WTC11 (cell line): ENCODE measurements at regions not wholly inside any gene's neighbourhood (a gene's known extent, or its start where the extent isn't known, plus 50 kb on each side); places are given as distances from the start of the nearest gene placed in this dataset.

Experiments
- CREB1 ChIP-seq: sonication (generic); formaldehyde crosslinking; IDR thresholded peaks from 2 replicates; pipeline ENCODE4 v1.8.0; 2023; ENCODE audit warnings: mild to moderate bottlenecking, missing genetic modification reagents
- FOXJ3 ChIP-seq: sonication (generic); formaldehyde crosslinking; IDR thresholded peaks from 2 replicates; pipeline ENCODE4 v1.9.0; 2021; ENCODE audit warnings: missing genetic modification reagents, mild to moderate bottlenecking, borderline replicate concordance
- JUN ChIP-seq: sonication (generic); formaldehyde crosslinking; IDR thresholded peaks from 2 replicates; pipeline ENCODE4 v1.8.0; 2023; ENCODE audit warnings: mild to moderate bottlenecking, missing genetic modification reagents
- NFE2L1 ChIP-seq: sonication (generic); formaldehyde crosslinking; IDR thresholded peaks from 2 replicates; pipeline ENCODE4 v1.8.1; 2023; ENCODE audit warnings: missing genetic modification reagents
- NR1H2 ChIP-seq: sonication (generic); formaldehyde crosslinking; IDR thresholded peaks from 2 replicates; pipeline ENCODE4 v1.9.0; 2021; ENCODE audit warnings: mild to moderate bottlenecking, moderate library complexity, missing genetic modification reagents
- SP1 ChIP-seq: sonication (generic); formaldehyde crosslinking; conservative IDR thresholded peaks from 2 replicates; pipeline ENCODE4 v1.8.1; 2022; ENCODE audit warnings: missing genetic modification reagents
- TCF7 ChIP-seq: sonication (generic); formaldehyde crosslinking; IDR thresholded peaks from 2 replicates; pipeline ENCODE4 v1.8.0; 2022; ENCODE audit warnings: mild to moderate bottlenecking, low read depth, missing genetic modification reagents, moderate library complexity
- ZNF232 ChIP-seq: sonication (generic); formaldehyde crosslinking; IDR thresholded peaks from 2 replicates; pipeline ENCODE4 v1.8.0; 2022; ENCODE audit warnings: mild to moderate bottlenecking, missing genetic modification reagents
- TF ChIP-seq, protein P1 (sequence below): fragments of 250-450 bp; sonication (Bioruptor Pico); IDR thresholded peaks from 2 replicates; pipeline ENCODE4 v1.9.0; 2021; ENCODE audit warnings: moderate library complexity, mild to moderate bottlenecking, inconsistent platforms, borderline replicate concordance
- TF ChIP-seq, protein P2 (sequence below): sonication (generic); formaldehyde crosslinking; IDR thresholded peaks from 2 replicates; pipeline ENCODE4 v1.8.0; 2022; ENCODE audit warnings: mild to moderate bottlenecking, missing genetic modification reagents
- TF ChIP-seq, protein P3 (sequence below): fragments of 200-600 bp; IDR thresholded peaks from 2 replicates; pipeline ENCODE4 v1.8.0; 2022; ENCODE audit warnings: antibody characterized with exemption
- TF ChIP-seq, protein P4 (sequence below): fragments of 250-450 bp; sonication (Bioruptor Pico); IDR thresholded peaks from 2 replicates; pipeline ENCODE4 v1.9.0; 2021; ENCODE audit warnings: mild to moderate bottlenecking, borderline replicate concordance
- TF ChIP-seq, protein P5 (sequence below): sonication (generic); formaldehyde crosslinking; IDR thresholded peaks from 2 replicates; pipeline ENCODE4 v1.8.1; 2023; ENCODE audit warnings: mild to moderate bottlenecking, missing genetic modification reagents

DNA sequence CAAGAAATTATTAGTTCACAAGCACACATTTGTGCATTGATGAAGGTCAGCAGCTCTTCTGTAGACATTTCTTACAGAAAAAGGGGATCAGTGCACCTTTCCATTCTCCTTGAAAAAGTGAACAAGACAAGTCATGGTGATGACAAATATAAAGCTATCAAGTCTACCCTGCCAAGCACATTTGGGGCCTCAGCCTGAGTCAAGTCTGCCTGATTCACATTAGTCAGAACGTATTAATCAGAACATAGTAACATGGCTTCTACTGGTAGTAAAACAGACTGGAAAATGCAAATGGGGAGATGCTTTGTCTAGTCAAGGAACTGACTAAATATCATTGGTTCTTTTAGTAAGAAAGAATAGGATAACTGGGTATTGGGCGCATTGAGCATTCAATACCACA is 2305.1 kb downstream of the PCDH7 start:
- TF ChIP-seq, protein P1, sequence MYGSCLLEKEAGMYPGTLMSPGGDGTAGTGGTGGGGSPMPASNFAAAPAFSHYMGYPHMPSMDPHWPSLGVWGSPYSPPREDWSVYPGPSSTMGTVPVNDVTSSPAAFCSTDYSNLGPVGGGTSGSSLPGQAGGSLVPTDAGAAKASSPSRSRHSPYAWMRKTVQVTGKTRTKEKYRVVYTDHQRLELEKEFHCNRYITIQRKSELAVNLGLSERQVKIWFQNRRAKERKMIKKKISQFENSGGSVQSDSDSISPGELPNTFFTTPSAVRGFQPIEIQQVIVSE, result no peak
- TF ChIP-seq, protein P2, sequence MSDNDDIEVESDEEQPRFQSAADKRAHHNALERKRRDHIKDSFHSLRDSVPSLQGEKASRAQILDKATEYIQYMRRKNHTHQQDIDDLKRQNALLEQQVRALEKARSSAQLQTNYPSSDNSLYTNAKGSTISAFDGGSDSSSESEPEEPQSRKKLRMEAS, result no peak
- TF ChIP-seq, protein P3, sequence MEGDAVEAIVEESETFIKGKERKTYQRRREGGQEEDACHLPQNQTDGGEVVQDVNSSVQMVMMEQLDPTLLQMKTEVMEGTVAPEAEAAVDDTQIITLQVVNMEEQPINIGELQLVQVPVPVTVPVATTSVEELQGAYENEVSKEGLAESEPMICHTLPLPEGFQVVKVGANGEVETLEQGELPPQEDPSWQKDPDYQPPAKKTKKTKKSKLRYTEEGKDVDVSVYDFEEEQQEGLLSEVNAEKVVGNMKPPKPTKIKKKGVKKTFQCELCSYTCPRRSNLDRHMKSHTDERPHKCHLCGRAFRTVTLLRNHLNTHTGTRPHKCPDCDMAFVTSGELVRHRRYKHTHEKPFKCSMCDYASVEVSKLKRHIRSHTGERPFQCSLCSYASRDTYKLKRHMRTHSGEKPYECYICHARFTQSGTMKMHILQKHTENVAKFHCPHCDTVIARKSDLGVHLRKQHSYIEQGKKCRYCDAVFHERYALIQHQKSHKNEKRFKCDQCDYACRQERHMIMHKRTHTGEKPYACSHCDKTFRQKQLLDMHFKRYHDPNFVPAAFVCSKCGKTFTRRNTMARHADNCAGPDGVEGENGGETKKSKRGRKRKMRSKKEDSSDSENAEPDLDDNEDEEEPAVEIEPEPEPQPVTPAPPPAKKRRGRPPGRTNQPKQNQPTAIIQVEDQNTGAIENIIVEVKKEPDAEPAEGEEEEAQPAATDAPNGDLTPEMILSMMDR, result no peak
- TF ChIP-seq TCF7 (CRISPR knock-in tag), result no peak
- no peak for TF ChIP-seq ZNF232 (CRISPR knock-in tag)
- no peak for TF ChIP-seq NR1H2 (CRISPR knock-in tag)
- TF ChIP-seq NFE2L1, result no peak
- TF ChIP-seq FOXJ3 (CRISPR knock-in tag), result no peak
- TF ChIP-seq, protein P4, sequence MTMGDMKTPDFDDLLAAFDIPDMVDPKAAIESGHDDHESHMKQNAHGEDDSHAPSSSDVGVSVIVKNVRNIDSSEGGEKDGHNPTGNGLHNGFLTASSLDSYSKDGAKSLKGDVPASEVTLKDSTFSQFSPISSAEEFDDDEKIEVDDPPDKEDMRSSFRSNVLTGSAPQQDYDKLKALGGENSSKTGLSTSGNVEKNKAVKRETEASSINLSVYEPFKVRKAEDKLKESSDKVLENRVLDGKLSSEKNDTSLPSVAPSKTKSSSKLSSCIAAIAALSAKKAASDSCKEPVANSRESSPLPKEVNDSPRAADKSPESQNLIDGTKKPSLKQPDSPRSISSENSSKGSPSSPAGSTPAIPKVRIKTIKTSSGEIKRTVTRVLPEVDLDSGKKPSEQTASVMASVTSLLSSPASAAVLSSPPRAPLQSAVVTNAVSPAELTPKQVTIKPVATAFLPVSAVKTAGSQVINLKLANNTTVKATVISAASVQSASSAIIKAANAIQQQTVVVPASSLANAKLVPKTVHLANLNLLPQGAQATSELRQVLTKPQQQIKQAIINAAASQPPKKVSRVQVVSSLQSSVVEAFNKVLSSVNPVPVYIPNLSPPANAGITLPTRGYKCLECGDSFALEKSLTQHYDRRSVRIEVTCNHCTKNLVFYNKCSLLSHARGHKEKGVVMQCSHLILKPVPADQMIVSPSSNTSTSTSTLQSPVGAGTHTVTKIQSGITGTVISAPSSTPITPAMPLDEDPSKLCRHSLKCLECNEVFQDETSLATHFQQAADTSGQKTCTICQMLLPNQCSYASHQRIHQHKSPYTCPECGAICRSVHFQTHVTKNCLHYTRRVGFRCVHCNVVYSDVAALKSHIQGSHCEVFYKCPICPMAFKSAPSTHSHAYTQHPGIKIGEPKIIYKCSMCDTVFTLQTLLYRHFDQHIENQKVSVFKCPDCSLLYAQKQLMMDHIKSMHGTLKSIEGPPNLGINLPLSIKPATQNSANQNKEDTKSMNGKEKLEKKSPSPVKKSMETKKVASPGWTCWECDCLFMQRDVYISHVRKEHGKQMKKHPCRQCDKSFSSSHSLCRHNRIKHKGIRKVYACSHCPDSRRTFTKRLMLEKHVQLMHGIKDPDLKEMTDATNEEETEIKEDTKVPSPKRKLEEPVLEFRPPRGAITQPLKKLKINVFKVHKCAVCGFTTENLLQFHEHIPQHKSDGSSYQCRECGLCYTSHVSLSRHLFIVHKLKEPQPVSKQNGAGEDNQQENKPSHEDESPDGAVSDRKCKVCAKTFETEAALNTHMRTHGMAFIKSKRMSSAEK, result no peak
- TF ChIP-seq SP1, result no peak
- TF ChIP-seq JUN (CRISPR knock-in tag), result no peak
- TF ChIP-seq, protein P5, sequence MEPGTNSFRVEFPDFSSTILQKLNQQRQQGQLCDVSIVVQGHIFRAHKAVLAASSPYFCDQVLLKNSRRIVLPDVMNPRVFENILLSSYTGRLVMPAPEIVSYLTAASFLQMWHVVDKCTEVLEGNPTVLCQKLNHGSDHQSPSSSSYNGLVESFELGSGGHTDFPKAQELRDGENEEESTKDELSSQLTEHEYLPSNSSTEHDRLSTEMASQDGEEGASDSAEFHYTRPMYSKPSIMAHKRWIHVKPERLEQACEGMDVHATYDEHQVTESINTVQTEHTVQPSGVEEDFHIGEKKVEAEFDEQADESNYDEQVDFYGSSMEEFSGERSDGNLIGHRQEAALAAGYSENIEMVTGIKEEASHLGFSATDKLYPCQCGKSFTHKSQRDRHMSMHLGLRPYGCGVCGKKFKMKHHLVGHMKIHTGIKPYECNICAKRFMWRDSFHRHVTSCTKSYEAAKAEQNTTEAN (CRISPR knock-in tag), result no peak
- TF ChIP-seq CREB1 (CRISPR knock-in tag), result no peak
